ENCODE measurements at regions not wholly inside any gene's neighbourhood (a gene's known extent, or its start where the extent isn't known, plus 50 kb on each side); places are given as distances from the start of the nearest gene placed in this dataset.

- no peak for TF ChIP-seq POLR2A (IDR thresholded peaks at IDR 0.05; ENCODE audit: low read depth, low read length)
- TF ChIP-seq, protein P1, sequence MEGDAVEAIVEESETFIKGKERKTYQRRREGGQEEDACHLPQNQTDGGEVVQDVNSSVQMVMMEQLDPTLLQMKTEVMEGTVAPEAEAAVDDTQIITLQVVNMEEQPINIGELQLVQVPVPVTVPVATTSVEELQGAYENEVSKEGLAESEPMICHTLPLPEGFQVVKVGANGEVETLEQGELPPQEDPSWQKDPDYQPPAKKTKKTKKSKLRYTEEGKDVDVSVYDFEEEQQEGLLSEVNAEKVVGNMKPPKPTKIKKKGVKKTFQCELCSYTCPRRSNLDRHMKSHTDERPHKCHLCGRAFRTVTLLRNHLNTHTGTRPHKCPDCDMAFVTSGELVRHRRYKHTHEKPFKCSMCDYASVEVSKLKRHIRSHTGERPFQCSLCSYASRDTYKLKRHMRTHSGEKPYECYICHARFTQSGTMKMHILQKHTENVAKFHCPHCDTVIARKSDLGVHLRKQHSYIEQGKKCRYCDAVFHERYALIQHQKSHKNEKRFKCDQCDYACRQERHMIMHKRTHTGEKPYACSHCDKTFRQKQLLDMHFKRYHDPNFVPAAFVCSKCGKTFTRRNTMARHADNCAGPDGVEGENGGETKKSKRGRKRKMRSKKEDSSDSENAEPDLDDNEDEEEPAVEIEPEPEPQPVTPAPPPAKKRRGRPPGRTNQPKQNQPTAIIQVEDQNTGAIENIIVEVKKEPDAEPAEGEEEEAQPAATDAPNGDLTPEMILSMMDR (IDR thresholded peaks at IDR 0.05; ENCODE audit: extremely low read depth in 1 of 2, insufficient read depth in 1 of 2, low read depth in 1 of 2, low read length in 2 of 2): no peak
- TF ChIP-seq POLR2AphosphoS5 (IDR thresholded peaks at IDR 0.05; ENCODE audit: insufficient read depth, low read depth, low read length): no peak
Observed at GRCh38 chr16:6558661-6559060, 774.0 kb upstream of the RBFOX1 start.
